ENCODE measurements at regions not wholly inside any gene's neighbourhood (a gene's known extent, or its start where the extent isn't known, plus 50 kb on each side); places are given as distances from the start of the nearest gene placed in this dataset.
"Not testable (repeated sequence)": the region's sequence is repeated elsewhere in the genome, so short reads cannot be mapped to it uniquely, and the experiment has no call there.

DNA sequence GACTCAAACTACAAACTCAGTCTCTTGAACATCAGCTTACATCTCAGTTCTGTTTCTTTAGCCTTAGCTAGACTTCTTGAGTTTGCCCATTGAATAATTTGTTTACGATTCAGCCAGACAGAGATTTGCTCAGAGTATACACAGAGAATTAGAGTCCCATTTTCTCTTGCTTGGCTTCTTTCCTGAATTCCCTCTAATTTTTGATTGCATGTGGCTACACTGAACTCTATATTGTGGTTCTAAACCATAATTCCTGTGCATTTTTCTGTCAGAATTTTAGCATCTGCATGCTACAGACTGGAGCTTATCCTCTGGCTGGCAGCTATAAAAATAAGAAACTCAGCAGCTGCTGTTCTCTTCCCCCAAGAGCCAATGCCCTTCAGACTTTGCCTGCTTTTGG lies 354.9 kb downstream of the MDFIC start:
- DNase-seq (ENCODE audit: low read depth, low spot score): no peak

DNA sequence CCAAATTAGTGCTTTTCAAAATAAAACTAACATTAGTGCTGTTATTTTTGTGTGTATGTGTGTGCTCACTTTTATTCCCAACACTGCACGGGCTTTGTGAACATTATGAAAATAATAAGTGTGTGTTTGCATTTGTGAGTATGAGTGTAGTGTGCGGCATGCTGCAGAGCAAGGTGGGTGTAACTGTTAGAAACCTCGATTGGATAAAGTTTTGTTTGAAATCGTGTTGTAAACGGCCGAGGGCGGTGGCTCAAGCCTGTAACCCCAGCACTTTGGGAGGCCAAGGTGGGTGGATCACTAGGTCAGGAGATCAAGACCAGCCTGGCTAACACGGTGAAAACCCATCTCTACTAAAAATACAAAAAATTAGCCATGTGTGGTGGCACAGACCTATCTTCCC lies 352.0 kb downstream of the MDFIC start:
- not testable (repeated sequence) for DNase-seq (ENCODE audit: low read depth, low spot score)

DNA sequence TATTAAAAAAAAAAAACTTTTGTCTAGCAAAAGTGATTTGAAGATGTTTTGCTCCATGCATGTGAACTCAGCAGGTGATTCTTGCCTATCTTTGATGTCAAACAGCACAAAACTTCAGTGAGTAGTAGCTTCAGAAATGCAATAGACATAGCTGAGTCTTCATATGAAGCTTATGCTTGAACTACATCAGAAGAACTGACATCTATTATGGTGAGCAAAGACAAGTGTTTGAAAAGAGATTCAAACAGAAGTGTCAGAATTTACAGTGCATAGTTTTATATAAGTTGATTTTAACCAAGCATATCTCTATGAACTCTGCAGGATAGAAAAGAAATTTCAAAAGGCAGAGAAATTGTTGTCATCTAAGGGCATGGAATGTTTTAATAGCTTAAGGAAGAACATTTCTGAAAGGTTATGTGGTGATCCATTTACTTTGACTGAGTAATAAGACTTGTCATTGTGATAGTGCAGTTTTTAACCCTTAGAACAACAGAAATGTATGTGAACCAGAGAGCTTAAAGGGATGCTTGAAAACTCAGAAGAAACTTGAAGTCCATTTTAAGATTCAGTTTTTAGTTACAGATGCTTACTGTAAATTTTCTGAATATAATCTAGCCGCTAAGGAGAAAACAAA lies 351.4 kb downstream of the MDFIC start:
- no peak for DNase-seq (ENCODE audit: low read depth, low spot score)

DNA sequence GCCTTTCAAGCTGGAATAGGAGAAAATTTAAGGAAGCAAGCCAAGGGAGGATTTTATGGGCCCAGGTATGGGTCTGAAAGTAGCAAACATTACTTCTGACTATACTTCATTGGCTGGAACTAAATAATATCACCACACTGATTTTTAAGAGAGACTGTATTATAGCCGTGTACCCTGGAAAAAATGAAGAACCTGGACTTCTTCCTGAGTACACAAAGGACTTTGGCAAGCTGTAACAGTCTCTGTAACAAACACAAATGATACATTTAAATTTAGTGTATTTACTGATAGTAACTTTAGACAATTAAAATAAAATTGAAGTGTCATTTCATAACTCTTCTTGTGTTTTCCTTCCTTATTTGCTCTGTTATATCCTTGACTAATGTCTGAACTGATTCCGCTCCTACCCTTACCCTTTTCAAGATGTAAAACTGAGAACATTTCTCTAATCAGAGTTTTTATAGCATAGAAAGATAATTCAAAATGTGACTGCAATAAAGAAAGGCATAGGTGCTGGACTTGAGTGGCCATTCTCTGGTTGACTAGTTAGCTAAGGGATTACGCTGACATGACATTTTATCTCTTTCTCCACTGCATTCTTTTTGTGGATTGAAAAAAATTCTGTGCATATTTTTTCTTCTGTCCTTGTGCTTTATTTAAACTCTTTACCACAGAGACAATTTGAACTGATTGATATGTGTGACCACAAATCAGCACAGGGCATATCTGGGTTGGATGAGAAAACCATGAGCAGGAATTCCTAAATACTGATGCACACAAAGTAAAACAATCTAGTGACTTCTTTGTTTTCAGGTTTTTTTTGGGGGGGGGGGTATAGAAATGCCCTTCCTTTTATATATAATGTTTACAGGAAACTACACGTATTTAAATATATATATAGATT lies 349.7 kb downstream of the MDFIC start:
- DNase-seq (ENCODE audit: low read depth, low spot score): no peak

DNA sequence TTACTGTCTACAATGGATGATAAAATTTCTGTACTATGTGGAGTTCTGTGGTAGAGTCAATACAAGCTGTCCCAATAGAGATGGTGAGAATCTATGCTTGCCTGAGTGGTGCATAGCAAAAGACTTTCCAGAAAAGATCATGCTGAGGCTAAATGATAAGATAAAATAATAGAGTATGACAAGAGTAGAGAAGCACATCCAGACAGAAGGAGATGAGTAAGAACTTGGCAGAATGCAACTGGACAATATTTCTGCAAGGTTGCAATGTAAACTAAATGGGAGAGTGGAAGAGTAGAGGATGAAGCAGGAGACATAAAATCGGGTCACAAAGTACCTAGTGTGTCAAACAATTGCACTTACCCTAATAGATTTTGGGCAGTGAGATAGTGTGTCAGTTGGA lies 347.6 kb downstream of the MDFIC start:
- DNase-seq (ENCODE audit: low read depth, low spot score): no peak

DNA sequence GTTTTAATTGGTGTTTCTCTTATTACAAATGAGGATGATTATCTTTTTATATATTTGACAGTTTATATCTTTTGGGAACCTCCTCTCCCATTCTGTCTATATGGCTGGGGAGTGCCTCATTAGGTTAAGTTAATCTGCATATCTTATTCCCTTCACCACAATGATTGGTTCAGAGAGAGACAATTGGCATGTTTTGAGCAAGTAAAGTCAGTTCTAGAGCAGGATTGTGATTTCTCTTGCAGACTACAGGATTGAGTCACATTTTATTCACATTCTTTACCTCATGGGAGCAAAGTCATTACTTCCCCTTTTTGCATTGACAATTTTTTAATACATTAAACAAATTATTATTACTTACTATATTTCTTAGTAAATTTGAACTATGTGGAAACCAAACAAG lies 345.6 kb downstream of the MDFIC start:
- DNase-seq (ENCODE audit: low read depth, low spot score): no peak

DNA sequence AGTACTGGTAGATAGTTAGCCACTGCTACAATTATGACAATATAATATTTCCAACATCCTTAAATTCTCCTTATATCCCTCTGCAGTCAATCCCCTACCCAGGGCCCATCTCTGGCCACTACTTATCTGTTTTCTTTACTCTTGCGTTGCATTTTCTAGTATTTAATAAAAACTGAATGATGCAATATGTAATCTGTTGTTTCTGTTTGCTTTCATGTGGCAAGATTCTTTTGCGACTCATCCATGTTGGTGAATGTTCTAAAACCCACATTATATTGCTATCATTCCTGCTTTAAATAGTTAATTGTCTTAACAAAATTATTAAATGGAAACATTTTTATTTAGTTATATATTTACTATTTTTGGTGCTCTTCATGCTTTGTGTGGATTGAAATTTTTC lies 338.5 kb downstream of the MDFIC start:
- DNase-seq (ENCODE audit: low read depth, low spot score): no peak

DNA sequence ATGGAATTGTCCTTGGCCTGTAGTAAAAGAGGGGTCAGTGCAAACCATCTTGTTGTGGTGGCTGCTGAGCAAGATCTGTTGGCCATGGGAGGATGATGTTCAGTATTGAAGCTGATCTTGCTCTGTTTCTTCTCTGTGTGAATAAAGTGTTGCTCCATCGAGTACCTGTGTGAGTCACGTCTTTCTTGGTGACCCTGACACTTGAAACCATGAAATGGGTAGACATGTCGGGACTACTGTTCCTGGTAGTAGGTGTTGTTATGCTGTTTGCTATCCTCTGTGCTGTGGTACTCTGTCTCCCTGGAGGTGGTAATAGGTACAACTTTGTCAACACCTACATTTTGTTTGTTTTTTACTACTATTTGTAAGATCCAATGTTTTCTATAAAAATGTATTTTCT lies 330.6 kb downstream of the MDFIC start:
- DNase-seq (ENCODE audit: low read depth, low spot score): no peak

DNA sequence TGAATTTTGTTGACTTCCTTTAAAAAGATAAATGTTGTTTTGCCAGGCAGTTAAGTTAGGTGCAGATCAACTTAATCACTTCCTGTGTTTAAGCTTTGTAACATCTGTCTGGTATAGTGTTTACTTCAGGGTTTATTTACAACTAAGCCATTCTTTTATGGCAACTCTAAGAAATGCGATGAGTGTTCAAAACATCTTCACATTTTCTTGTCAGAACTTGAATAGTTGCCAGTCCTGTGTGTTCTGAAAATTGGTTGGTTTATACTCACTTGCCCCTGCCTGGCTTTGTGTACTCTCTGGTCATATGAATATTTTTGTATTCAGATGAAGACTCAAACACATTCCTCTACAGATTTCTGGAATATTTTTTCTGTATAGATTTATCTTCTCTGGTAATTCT lies 327.2 kb downstream of the MDFIC start:
- DNase-seq (ENCODE audit: low read depth, low spot score): no peak

DNA sequence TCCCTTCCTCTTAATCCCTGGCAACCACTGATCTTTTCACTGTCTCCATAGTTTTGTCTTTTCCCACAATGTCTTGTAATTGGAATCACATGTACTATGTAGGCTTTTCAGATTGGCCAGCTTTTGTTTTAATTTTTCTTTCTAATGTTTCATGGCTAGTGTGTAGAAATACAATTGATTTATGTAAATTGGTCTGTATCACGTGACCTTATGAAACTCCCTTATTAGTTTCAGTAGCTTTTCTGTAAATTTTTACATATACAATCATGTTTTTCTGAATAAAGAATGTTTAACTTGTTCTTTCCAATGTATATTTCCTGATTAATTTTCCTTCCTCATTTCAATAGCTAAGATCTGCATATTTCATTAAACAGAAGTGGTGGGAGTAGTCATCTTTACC lies 319.3 kb downstream of the MDFIC start:
- DNase-seq (ENCODE audit: low read depth, low spot score): no peak

DNA sequence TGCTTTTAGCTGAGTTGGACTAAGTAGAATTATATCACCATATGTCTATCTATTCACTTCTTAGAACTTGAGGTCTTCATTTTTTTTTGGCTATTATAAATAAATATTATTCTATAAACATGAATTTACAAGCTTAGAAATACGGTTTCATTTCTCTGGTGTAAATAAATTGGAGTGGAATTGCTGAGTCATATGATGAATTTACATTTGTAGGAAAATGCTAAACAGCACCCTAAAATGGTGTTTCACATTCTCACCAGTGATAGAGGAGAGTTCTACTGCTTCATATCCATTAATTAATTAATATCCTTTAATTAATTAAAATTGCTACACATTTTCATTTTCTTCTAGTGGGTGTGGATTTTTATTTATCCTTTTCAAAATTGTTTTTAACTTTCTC lies 318.3 kb downstream of the MDFIC start:
- DNase-seq (ENCODE audit: low read depth, low spot score): no peak

DNA sequence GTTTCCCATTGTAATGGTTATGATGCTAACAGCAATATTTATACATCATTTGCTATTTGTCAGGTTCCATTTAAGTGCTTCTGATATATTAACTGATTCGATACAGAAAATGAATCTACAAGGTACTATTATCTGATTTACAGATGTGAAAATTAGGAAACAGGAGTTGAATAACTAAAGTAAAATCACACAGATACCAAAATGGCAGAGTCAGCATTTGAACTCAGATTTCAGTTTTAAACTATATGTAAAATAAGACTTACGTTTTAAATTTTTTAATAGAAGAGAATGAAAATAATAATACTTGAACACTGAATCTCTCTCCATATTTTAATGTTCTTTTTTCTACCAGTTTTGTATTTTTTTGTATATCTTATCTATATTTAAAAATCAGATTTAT lies 313.2 kb downstream of the MDFIC start:
- DNase-seq (ENCODE audit: low read depth, low spot score): no peak

DNA sequence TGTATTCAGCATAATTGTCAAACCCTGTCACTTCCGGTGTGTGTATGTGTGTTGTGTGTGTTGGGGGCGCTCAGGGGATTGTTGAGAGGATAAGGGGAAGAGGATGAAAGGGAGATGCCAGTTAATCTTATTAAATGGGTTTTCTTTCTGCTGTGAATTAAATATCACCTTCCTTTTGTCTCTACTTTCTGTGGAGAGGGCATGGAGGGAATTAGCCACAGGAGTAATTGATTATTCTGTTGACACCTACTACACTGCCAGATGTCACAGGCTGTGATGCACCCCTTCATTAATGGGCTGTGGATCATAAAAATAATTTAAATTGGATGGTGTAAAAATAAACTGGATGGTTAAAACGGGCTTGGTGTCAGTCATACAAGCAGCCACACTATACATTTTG lies 311.9 kb downstream of the MDFIC start:
- DNase-seq (ENCODE audit: low read depth, low spot score): no peak

DNA sequence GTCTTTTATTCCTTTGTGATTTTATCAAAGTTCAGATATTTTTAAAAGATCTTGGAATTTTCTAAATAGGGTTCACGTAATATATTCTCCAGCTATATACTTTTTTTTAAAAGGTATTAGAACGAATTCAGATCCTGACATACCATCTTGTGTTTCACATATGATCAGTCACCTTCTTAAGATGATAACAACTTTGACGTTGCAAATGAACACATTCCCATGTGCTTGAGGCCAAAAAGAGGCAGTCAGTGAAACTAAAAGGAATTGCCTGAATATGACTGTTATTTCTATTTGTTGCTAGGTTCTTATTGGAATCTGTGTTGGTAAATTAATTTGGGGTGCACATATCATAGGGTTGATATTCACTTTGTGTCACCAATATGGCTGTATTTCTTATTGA lies 310.1 kb downstream of the MDFIC start:
- DNase-seq (ENCODE audit: low read depth, low spot score): no peak

DNA sequence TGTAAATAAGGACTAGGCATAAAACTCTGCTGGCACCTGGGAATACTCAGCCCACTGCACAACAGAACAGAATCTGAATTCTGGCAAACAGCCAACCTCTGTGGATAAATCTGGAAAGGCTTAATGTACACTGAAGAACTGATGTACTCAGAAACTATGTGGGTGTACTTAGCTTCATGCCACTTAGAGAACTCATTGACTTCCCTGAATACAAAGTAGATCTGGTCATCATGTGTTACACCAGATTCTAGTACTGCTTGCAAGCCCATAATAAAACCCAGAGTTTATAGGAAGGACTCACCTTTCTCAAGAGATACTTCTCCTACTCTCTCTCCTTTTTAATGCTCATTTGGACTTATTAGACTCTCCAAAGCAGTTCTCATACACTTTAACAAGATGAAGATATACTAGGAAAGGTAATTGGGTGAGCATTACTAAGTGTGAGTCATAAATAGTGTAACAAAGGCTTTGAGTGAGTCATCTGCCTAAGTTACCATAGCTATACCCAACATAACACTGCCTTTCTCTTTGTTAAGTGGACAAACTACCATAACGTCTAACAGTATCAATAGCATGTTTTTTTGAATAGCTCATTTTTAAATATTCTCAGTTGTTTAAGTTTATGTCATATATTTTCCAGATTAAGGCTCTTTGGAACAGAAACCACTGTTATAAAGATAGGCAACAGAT lies 309.1 kb downstream of the MDFIC start:
- DNase-seq (ENCODE audit: low read depth, low spot score): no peak

DNA sequence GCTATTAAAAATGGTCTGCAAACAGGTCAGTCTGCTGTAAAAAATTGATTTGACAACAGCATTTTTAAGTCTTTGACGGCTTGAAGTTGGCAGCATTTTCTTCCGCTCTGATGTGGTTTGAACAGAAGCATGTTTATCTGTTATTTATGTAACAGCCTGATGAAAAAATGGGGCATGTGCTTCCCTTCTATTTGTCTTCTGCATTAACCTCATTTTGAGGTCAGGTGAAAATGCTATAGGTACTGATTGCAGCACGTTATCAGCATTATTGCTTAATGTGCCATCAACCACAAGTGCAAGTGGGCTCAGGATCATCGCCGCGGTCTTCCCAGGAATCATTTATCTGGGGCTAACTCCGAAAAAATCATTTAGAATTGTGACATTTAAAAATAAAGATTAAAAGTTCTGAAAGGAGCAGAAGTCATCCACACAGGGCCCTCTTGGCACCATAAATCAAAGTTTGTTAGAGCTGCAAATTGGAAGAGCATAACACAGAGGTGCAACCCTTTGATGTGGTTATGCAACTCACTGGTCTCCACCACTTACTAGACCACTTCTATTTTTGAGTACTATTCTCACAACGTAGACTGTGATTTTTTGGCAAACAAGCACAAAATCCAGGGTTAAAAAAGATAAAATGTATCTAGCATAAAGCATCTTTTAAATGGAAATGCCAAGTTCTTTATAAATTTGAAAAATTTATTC lies 307.7 kb downstream of the MDFIC start:
- no peak for DNase-seq (ENCODE audit: low read depth, low spot score)

DNA sequence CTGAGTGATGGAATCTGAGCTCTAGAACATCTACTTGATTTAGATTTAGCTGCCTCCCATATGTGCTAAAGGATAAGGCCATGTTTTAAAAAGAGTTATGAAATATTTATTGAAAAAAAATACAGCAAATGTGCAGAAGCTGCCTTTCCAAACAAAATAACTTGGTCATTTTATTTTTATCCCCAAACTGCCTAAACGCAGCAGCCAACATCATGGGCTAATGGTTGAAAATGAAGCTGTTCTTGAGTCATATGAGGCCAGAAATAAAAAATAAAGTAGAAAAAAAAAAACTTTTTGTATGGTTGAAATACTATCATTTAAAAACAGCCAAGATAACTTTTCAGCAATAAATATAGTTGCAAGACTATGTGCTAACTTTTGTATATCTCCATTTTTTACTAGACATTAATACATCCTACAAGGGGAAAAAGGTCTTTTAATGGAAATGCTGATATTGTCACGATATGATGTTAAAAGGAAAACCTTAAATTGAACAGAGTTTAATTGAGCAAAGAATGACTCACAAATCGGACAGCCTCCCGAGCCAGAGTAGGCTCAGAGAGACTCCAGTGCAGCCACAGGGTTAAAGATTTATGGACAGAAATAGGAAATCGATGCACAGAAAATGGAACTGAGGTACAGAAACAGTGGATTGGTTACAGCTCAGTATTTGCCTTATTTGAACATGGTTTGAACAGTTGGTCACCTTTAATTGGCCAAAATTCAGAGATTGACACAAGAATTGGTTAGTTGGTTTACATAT lies 305.8 kb downstream of the MDFIC start:
- no peak for DNase-seq (ENCODE audit: low read depth, low spot score)

DNA sequence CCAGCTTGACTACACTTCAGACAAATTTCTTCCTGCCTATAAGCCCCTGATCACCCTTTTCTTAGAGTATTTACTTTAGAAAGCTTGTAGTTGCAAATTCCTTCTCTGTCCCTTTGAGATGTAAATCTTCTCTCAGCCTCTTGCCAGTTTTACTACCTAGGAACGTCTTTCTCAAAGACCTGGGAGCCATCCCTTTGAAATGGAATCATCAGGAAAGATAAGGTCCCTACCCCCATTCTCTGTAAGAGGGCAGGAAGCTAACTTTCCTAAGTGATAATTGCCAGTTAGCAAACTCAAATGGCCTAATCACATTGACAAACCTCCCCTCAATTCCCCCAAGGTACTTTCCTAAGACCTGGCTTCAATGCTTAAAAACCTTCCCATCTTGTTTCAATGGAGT lies 304.5 kb downstream of the MDFIC start:
- peak; percentile 91 for DNase-seq (ENCODE audit: low read depth, low spot score)

DNA sequence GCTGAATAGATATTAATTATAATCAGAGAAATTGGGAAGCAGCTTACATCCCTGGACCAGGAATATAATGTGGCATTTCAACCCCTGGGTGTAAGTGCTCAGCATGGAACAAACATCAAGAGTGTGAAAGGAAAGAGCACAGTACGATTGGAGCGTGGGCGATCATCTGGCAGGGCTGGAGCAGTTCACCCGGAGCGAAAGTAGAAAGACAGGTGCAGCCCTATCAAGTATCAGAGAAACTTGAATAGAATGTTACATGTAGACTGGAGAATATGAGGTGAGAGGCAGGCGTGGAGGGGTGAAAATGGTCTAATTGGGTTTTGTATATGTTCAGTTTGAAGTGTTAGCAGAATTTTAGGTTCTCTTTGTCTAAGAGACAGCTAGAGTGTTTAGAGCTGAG lies 303.0 kb downstream of the MDFIC start:
- no peak for DNase-seq (ENCODE audit: low read depth, low spot score)

DNA sequence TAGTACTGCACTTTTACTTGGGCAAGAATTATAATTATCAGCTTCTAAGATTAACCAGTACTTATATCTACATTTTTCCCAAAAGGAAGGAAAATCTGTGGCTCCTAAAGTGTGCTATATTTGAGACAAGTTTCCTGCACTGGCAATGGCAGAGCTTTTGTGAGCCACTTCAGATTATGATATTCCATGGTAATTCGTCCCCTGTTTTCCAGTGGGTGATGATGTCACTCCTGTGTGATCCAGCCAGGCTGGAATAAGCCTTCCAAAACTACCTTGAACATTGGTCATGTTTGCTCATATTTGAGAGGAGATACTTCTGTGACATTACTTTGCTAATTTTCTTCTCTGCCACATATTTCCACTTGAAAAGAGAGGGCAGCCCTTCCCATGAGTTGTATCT lies 302.1 kb downstream of the MDFIC start:
- no peak for DNase-seq (ENCODE audit: low read depth, low spot score)

DNA sequence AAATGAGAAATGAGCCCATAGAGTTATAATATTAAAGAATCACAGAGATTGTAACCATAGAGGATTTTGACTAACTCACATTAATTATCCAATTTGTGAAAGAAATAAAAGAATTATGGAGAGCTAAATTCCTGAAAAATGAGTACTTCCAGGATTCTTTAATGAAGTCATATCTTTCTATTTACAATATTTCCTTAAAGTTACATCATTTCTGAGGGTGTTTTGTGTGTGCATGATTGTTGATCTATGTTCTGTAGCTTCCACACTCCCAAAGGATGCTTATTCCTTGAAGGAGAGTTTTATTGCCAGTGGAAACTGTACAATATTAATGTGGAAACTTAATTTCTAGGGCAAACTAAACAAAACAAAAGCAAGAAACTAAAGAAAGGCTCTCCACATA lies 299.6 kb downstream of the MDFIC start:
- DNase-seq (ENCODE audit: low read depth, low spot score): no peak
